SK-N-SH (cell line): ENCODE measurements at regions not wholly inside any gene's neighbourhood (a gene's known extent, or its start where the extent isn't known, plus 50 kb on each side); places are given as distances from the start of the nearest gene placed in this dataset.

ENCODE experiments used
- CTCF ChIA-PET: fragments of 300-600, 350-600 bp; formaldehyde crosslinking; extraction: SDS; loops from one replicate; lab custom pipeline; 2021; lab: Yijun Ruan, JAX
- POLR2A ChIA-PET: fragments of 350-600 bp; sonication (Branson Sonifier 250); formaldehyde crosslinking; extraction: SDS; loops from one replicate; lab custom pipeline; 2020; ENCODE audit warnings: antibody characterized with exemption, inconsistent platforms; lab: Yijun Ruan, JAX
- DNase-seq: peaks from one replicate; pipeline ENCODE4 v3.0.0; 2012
- H2AFZ ChIP-seq: fragments of 200-600 bp; sonication (generic); 2 replicates; pipeline ENCODE4 v1.8.1; 2016; ENCODE audit warnings: antibody characterized with exemption, mild to moderate bottlenecking, low read depth
- H3F3A ChIP-seq: fragments of 200-600 bp; sonication (generic); replicated peaks from 2 replicates; pipeline ENCODE3; 2016; ENCODE audit warnings: antibody characterized with exemption, mild to moderate bottlenecking; ENCODE audit not compliant: insufficient read depth
- H3K27ac ChIP-seq, 2 experiments: fragments of 200-500 bp in 1 of 2; fragments of 200-600 bp in 1 of 2; sonication (Bioruptor generic) in 1 of 2; sonication (generic), shearing (Covaris generic) in 1 of 2; 2 replicates each; pipeline versions ENCODE4 v1.5.1 to v1.6.1; 2014 to 2016; ENCODE audit warnings: low read depth in 2 of 2, inconsistent platforms in 1 of 2, low read length in 1 of 2, mild to moderate bottlenecking in 1 of 2, mixed read lengths in 1 of 2
- H3K27me3 ChIP-seq: fragments of 200-600 bp; sonication (generic), shearing (Covaris generic); 2 replicates; pipeline ENCODE4 v1.6.1; 2016; ENCODE audit warnings: mixed run types; ENCODE audit not compliant: insufficient read depth
- H3K36me3 ChIP-seq, 2 experiments: fragments of 200-500 bp in 1 of 2; fragments of 200-600 bp in 1 of 2; sonication (Bioruptor generic) in 1 of 2; sonication (generic) in 1 of 2; replicated peaks in 1 of 2; 2 replicates each; pipeline versions ENCODE3 to v1.5.1; 2014 to 2016; ENCODE audit warnings: low read length in 1 of 2, mild to moderate bottlenecking in 1 of 2; ENCODE audit not compliant: insufficient read depth in 2 of 2, control insufficient read depth in 1 of 2
- H3K4me1 ChIP-seq, 2 experiments: fragments of 200-500 bp in 1 of 2; fragments of 200-600 bp in 1 of 2; sonication (Bioruptor generic) in 1 of 2; sonication (generic), shearing (Covaris generic) in 1 of 2; 2 replicates each; pipeline versions ENCODE4 v1.5.1 to v1.6.1; 2014 to 2016; ENCODE audit warnings: low read depth in 1 of 2, low read length in 1 of 2, mixed run types in 1 of 2; ENCODE audit not compliant: insufficient read depth in 2 of 2, control insufficient read depth in 1 of 2
- H3K4me2 ChIP-seq: fragments of 200-600 bp; sonication (generic), shearing (Covaris generic); 2 replicates; pipeline ENCODE4 v1.6.1; 2017; ENCODE audit warnings: mixed run types
- H3K4me3 ChIP-seq, 2 experiments: fragments of 200-500 bp in 1 of 2; fragments of 200-600 bp in 1 of 2; sonication (Bioruptor generic) in 1 of 2; sonication (generic), shearing (Covaris generic) in 1 of 2; 2 replicates each; pipeline versions ENCODE4 v1.5.1 to v1.8.1; 2014 to 2016; ENCODE audit warnings: low read depth in 2 of 2, inconsistent platforms in 1 of 2, low read length in 1 of 2, mild to moderate bottlenecking in 1 of 2, mixed read lengths in 1 of 2, moderate library complexity in 1 of 2
- H3K79me2 ChIP-seq: fragments of 200-600 bp; sonication (generic); 2 replicates; pipeline ENCODE4 v1.8.1; 2017; ENCODE audit warnings: mild to moderate bottlenecking; ENCODE audit not compliant: insufficient read depth
- H3K9ac ChIP-seq: fragments of 200-600 bp; sonication (generic); 2 replicates; pipeline ENCODE4 v1.6.1; 2017; ENCODE audit warnings: mixed run types
- H3K9me2 ChIP-seq: fragments of 200-600 bp; sonication (generic); 2 replicates; pipeline ENCODE4 v1.6.1; 2017; ENCODE audit warnings: mixed run types
- H3K9me3 ChIP-seq: fragments of 200-600 bp; sonication (generic); 2 replicates; pipeline ENCODE4 v1.6.1; 2017; ENCODE audit warnings: mixed run types, mild to moderate bottlenecking, moderate library complexity
- H4K20me1 ChIP-seq: fragments of 200-600 bp; sonication (generic); 2 replicates; pipeline ENCODE4 v1.6.1; 2017; ENCODE audit warnings: mild to moderate bottlenecking, mixed run types; ENCODE audit not compliant: insufficient read depth
- CTCF ChIP-seq: fragments of 200-600 bp; sonication (generic); IDR thresholded peaks from 2 replicates; pipeline ENCODE4 v1.6.1; 2017; ENCODE audit warnings: antibody characterized with exemption, mild to moderate bottlenecking, moderate library complexity
- EP300 ChIP-seq, 2 experiments: IDR thresholded peaks; 2 replicates each; pipeline versions ENCODE4 v1.4.0 to v1.6.1; 2012; ENCODE audit warnings: borderline replicate concordance in 1 of 2, low read depth in 1 of 2, low read length in 1 of 2
- EZH2phosphoT487 ChIP-seq: fragments of 200-600 bp; sonication (generic); IDR thresholded peaks from 2 replicates; pipeline ENCODE4 v1.6.1; 2017; ENCODE audit warnings: low read depth, mixed run types, mild to moderate bottlenecking, antibody characterized with exemption, moderate library complexity, borderline replicate concordance
- GABPA ChIP-seq: IDR thresholded peaks from 2 replicates; pipeline ENCODE4 v1.4.0; 2012; ENCODE audit warnings: low read depth, mild to moderate bottlenecking
- GATA2 ChIP-seq: sonication (generic); formaldehyde crosslinking; IDR thresholded peaks from 2 replicates; pipeline ENCODE4 v1.5.0; 2020; ENCODE audit warnings: mild to moderate bottlenecking, missing genetic modification reagents
- IRF3 ChIP-seq: fragments of 150-350 bp; IDR thresholded peaks from 2 replicates; pipeline ENCODE4 v1.6.1; 2016; ENCODE audit warnings: mild to moderate bottlenecking, low read depth, low read length
- JUND ChIP-seq: IDR thresholded peaks from 2 replicates; pipeline ENCODE4 v1.4.0; 2012
- MAX ChIP-seq: IDR thresholded peaks from 2 replicates; pipeline ENCODE4 v1.4.0; 2012; ENCODE audit warnings: low read depth
- MEF2A ChIP-seq: IDR thresholded peaks from 2 replicates; pipeline ENCODE4 v1.4.0; 2012; ENCODE audit warnings: low read depth, borderline replicate concordance
- MXI1 ChIP-seq: IDR thresholded peaks from 2 replicates; pipeline ENCODE4 v1.6.1; 2012; ENCODE audit warnings: mild to moderate bottlenecking, low read depth, low read length, improper control_type of control experiment
- PBX3 ChIP-seq: IDR thresholded peaks from 2 replicates; pipeline ENCODE4; 2012
- RAD21 ChIP-seq: IDR thresholded peaks from 2 replicates; pipeline ENCODE4 v1.6.1; 2012; ENCODE audit warnings: mild to moderate bottlenecking, low read length
- RFX5 ChIP-seq: IDR thresholded peaks from 2 replicates; pipeline ENCODE4 v1.6.1; 2012; ENCODE audit warnings: mild to moderate bottlenecking, improper control_type of control experiment, low read length
- SIN3A ChIP-seq: IDR thresholded peaks from 2 replicates; pipeline ENCODE4 v1.6.1; 2012; ENCODE audit warnings: low read depth, mild to moderate bottlenecking, low read length, moderate library complexity, borderline replicate concordance
- SMC3 ChIP-seq: IDR thresholded peaks from 2 replicates; pipeline ENCODE4 v1.6.1; 2012; ENCODE audit warnings: low read depth, low read length, improper control_type of control experiment
- TAF1 ChIP-seq: IDR thresholded peaks from 2 replicates; pipeline ENCODE4 v1.6.1; 2012; ENCODE audit warnings: low read depth, mild to moderate bottlenecking, low read length, moderate library complexity, borderline replicate concordance
- TCF12 ChIP-seq: IDR thresholded peaks from 2 replicates; pipeline ENCODE4 v1.4.0; 2012
- TEAD4 ChIP-seq: IDR thresholded peaks from 2 replicates; pipeline ENCODE4 v1.4.0; 2012; ENCODE audit warnings: mild to moderate bottlenecking, borderline replicate concordance; ENCODE audit not compliant: insufficient read depth
- USF2 ChIP-seq: fragments of 150-350 bp; IDR thresholded peaks from 2 replicates; pipeline ENCODE4 v1.6.1; 2017; ENCODE audit warnings: antibody characterized with exemption, low read length, low read depth, borderline replicate concordance
- YY1 ChIP-seq: IDR thresholded peaks from 2 replicates; pipeline ENCODE4 v1.4.0; 2012; ENCODE audit warnings: low read depth, mild to moderate bottlenecking
- WGBS: methylation state at CpG from one replicate; pipeline ENCODE4 v1.1.6; 2017; ENCODE audit warnings: low lambda C conversion rate; 5-methylcytosine and 5-hydroxymethylcytosine counted together

GRCh38 chr6:45775026-45775697, 240.5 kb downstream of the CLIC5 start:
- TF ChIP-seq USF2: no peak
- TF ChIP-seq CTCF: no peak
- TF ChIP-seq YY1: no peak
- no peak for TF ChIP-seq MEF2A
- TF ChIP-seq PBX3: no peak
- TF ChIP-seq JUND: no peak
- TF ChIP-seq EZH2phosphoT487: no peak
- TF ChIP-seq TEAD4: no peak
- TF ChIP-seq MXI1: no peak
- TF ChIP-seq GABPA: no peak
- no peak for TF ChIP-seq MAX
- no peak for TF ChIP-seq GATA2
- TF ChIP-seq SMC3: no peak
- TF ChIP-seq IRF3: no peak
- TF ChIP-seq TCF12: no peak
- TF ChIP-seq EP300 (IDR thresholded peaks at IDR 0.05; ENCODE audit: borderline replicate concordance in 1 of 2, low read depth in 1 of 2, low read length in 1 of 2): no peak
- no peak for TF ChIP-seq RFX5
- TF ChIP-seq TAF1: no peak
- no peak for TF ChIP-seq SIN3A
- no peak for TF ChIP-seq RAD21
- H3K27me3 ChIP-seq: peaks cover 9% of the 10 kb centered on the region; the same call in 1 of the 2 replicates
- DNase-seq: no peak
- CTCF ChIA-PET: no interaction called here
- no peak overlapping the region for H3K9ac ChIP-seq
- H3K27ac ChIP-seq: no peak overlapping the region
- POLR2A ChIA-PET: no interaction called here
- WGBS: 6% methylated on average over 5 of the region's 5 CpGs
- H3K4me1 ChIP-seq: no peaks in the 10 kb centered on the region
- H3K9me3 ChIP-seq: no peaks in the 10 kb centered on the region
- no peak overlapping the region for H2AFZ ChIP-seq
- H3F3A ChIP-seq: no peaks in the 10 kb centered on the region
- H4K20me1 ChIP-seq: no peaks in the 10 kb centered on the region
- no peak overlapping the region for H3K4me2 ChIP-seq
- no peak overlapping the region for H3K4me3 ChIP-seq
- H3K9me2 ChIP-seq: no peaks in the 10 kb centered on the region
- no peaks in the 10 kb centered on the region for H3K36me3 ChIP-seq
- H3K79me2 ChIP-seq: no peaks in the 10 kb centered on the region
